HFF-Myc (cell line): ENCODE measurements at regions not wholly inside any gene's neighbourhood (a gene's known extent, or its start where the extent isn't known, plus 50 kb on each side); places are given as distances from the start of the nearest gene placed in this dataset.

ENCODE experiments used
- DNase-seq: peaks from one replicate; pipeline ENCODE4 v3.0.0-alpha.2; 2011; ENCODE audit warnings: low read depth; ENCODE audit errors: extremely low read depth
- H3K4me3 ChIP-seq: replicated peaks from 2 replicates; pipeline ENCODE4 v1.5.1; 2011; ENCODE audit warnings: low read depth, mild to moderate bottlenecking, control low read depth, low read length
- CTCF ChIP-seq: IDR thresholded peaks from 2 replicates; pipeline ENCODE4 v1.5.1; 2012; ENCODE audit warnings: mild to moderate bottlenecking, low read depth, low read length, control low read depth; ENCODE audit errors: missing control alignments

- no peak for TF ChIP-seq CTCF
Observed at GRCh38 chr2:8541636-8542035, 140.2 kb upstream of the ID2 start.

GRCh38 chr2:8542381-8543059 lies 139.3 kb upstream of the ID2 start:
- no peak overlapping the region for H3K4me3 ChIP-seq
- DNase-seq: no peak
- no peak for TF ChIP-seq CTCF

More at GRCh38 chr2:8541636-8542035, 140.2 kb upstream of the ID2 start:
- H3K4me3 ChIP-seq: no peak overlapping the region
- DNase-seq: no peak

GRCh38 chr2:8543060-8543382 lies 138.8 kb upstream of the ID2 start:
- H3K4me3 ChIP-seq: no peak overlapping the region
- no peak for DNase-seq
- TF ChIP-seq CTCF: no peak

GRCh38 chr2:8543383-8544170 lies 138.3 kb upstream of the ID2 start:
- DNase-seq: peak; percentile 69
- H3K4me3 ChIP-seq: no peak overlapping the region
- no peak for TF ChIP-seq CTCF

- no peak overlapping the region for H3K4me3 ChIP-seq
- no peak for DNase-seq
- TF ChIP-seq CTCF: no peak
Observed at GRCh38 chr2:8544171-8544785, 137.6 kb upstream of the ID2 start.

GRCh38 chr2:8544786-8545694 lies 136.8 kb upstream of the ID2 start:
- H3K4me3 ChIP-seq: no peak overlapping the region
- DNase-seq: peak; percentile 85
- peak; percentile 73 for TF ChIP-seq CTCF
